Activated naive CD8-positive, alpha-beta T cell treated with anti-CD3 and anti-CD28 coated beads, Interleukin-2, amount 10 ng/mL, durations not matched to agents 7 days and 5 days (primary cell): ENCODE measurements at regions not wholly inside any gene's neighbourhood (a gene's known extent, or its start where the extent isn't known, plus 50 kb on each side); places are given as distances from the start of the nearest gene placed in this dataset.

Experiments
- ATAC-seq: fragments of 150-1000 bp; cut with Tn5 transposase; one replicate; pipeline ENCODE4 v1.10.0; 2021; ENCODE audit warnings: low read depth, moderate library complexity
- POLR2A ChIA-PET: fragments of 350-600 bp; sonication (Branson Sonifier 250); formaldehyde crosslinking; loops from one replicate; lab custom pipeline; 2021; ENCODE audit warnings: antibody characterized with exemption; lab: Charles Lee
- DNase-seq: peaks from one replicate; pipeline ENCODE4 v3.0.0; 2021
- H3K27ac Mint-ChIP-seq: one replicate; pipeline ENCODE4 v1.8.0; 2022; ENCODE audit warnings: mild to moderate bottlenecking, mixed read lengths
- H3K27me3 Mint-ChIP-seq: one replicate; pipeline ENCODE4 v1.8.0; 2022; ENCODE audit warnings: mild to moderate bottlenecking, moderate library complexity, mixed read lengths
- H3K36me3 Mint-ChIP-seq: one replicate; pipeline ENCODE4 v1.8.0; 2021; ENCODE audit warnings: mild to moderate bottlenecking, mixed read lengths
- H3K4me1 Mint-ChIP-seq: one replicate; pipeline ENCODE4 v1.8.0; 2021; ENCODE audit warnings: mixed read lengths
- H3K4me3 Mint-ChIP-seq: one replicate; pipeline ENCODE4 v1.8.0; 2022; ENCODE audit warnings: mild to moderate bottlenecking, moderate library complexity, mixed read lengths
- H3K9me3 Mint-ChIP-seq: one replicate; pipeline ENCODE4 v1.8.0; 2021; ENCODE audit warnings: mixed read lengths

DNA sequence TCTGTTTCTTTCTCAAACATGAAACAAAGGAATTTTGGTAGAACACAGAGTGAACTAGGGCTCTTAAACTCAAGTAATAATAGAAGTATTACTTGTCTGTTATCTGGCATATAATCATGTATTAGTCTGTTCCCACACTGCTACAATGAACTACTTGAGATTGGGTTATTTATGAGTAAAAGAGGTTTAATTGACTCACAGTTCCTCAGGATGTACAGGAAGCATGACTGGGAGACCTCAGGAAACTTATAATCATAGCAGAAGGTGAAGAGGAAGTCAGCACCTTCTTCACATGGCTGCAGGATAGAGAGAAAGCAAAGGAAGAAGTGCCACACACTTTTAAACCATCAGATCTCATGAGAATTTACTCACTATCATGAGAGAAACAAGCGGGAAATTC lies 273.4 kb downstream of the ETS1 start:
- Mint-ChIP-seq H3K4me3 (no peak overlapping the region), H3K9me3 (peaks cover 31% of the 10 kb centered on the region), H3K36me3 (peaks cover 56% of the 10 kb centered on the region), H3K4me1 (peaks cover 71% of the 10 kb centered on the region), H3K27ac (no peak overlapping the region), H3K27me3 (no peaks in the 10 kb centered on the region)
- no peak for ATAC-seq
- DNase-seq: no peak
- POLR2A ChIA-PET: no interaction called here

- Mint-ChIP-seq H3K4me3 (peak overlapping the region; percentile 12), H3K9me3 (peaks cover 30% of the 10 kb centered on the region), H3K27me3 (no peaks in the 10 kb centered on the region), H3K4me1 (peaks cover 64% of the 10 kb centered on the region), H3K36me3 (peaks cover 60% of the 10 kb centered on the region), H3K27ac (peak overlapping the region; percentile 79)
- ATAC-seq (peak; percentile 49), DNase-seq (no peak)
- POLR2A ChIA-PET: interaction anchor here (1.0 to 1.3 kb wide), 2 partner anchors 10 to 21 kb away, joined by 3 to 4 read pairs; no protein-coding TSS in a partner anchor
These were observed 275.3 kb downstream of the ETS1 start for GRCh38 chr11:128311742-128312719.

DNA sequence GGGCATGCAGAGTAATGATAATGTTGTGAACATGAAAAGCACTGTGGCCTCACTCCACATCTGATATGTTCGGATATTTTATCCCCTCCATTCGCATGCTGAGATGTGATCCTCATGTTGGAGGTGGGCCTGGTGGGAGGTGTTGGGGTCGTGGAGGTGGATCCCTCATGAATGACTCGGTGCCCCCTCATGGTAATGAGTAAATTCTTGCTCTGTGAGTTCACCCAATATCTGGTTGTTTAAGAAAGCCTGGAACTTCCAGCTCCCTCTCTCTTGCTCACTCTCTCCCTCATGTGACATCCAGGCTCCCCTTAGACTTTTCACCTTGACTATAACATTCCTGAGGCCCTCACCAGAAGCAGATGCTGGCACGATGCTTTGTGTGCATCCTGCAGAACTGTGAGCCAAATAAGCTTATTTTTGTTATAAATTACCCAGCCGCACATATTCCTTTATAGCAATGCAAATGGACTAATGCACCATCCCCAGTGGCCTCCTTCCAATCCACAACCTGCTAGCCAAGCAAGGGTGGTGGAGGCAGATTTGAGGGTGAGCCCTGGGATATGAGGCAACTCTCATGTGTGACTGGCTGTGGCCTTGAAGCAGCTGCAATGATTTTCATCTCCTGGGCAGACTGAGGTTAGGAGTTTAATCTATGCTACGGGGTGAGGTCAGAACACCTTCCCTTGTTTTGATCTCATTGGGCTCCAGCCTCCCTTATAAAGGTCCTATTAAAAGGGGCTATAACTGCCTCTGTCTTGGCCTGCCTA lies 276.5 kb downstream of the ETS1 start:
- H3K27me3 Mint-ChIP-seq: no peaks in the 10 kb centered on the region
- H3K4me3 Mint-ChIP-seq: no peak overlapping the region
- peaks cover 59% of the 10 kb centered on the region for H3K4me1 Mint-ChIP-seq
- H3K9me3 Mint-ChIP-seq: peaks cover 24% of the 10 kb centered on the region
- POLR2A ChIA-PET: interaction anchor here (1.3 kb wide), 1 partner anchor 20 kb away, joined by 3 read pairs; no protein-coding TSS in a partner anchor
- peak; percentile 73 for ATAC-seq
- peak overlapping the region; percentile 79 for H3K27ac Mint-ChIP-seq
- peaks cover 52% of the 10 kb centered on the region for H3K36me3 Mint-ChIP-seq
- no peak for DNase-seq

DNA sequence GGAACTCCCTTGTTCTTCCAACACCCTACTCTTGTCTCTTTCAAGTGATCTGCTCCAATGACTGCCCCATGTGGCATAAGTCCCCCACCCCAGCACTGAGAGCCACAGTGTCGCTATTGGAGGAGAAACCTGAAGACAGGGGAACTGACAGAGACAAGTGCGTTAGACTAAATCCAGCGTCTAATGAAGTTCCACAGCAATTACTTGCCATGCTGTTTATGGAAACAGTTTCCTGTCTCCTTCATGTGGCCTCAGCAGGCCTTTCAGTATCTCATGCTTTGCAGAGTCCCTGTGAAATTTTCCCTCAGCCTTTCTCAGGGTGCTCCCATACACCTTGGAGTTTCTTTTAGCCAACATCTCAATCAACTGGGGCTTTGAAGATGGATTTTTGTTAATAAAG lies 277.4 kb downstream of the ETS1 start:
- Mint-ChIP-seq H3K4me3 (peak overlapping the region; percentile 18), H3K27me3 (no peaks in the 10 kb centered on the region), H3K9me3 (peaks cover 18% of the 10 kb centered on the region), H3K4me1 (peaks cover 64% of the 10 kb centered on the region), H3K27ac (peak overlapping the region; percentile 44), H3K36me3 (peaks cover 44% of the 10 kb centered on the region)
- POLR2A ChIA-PET: no interaction called here
- DNase-seq (no peak), ATAC-seq (no peak)

DNA sequence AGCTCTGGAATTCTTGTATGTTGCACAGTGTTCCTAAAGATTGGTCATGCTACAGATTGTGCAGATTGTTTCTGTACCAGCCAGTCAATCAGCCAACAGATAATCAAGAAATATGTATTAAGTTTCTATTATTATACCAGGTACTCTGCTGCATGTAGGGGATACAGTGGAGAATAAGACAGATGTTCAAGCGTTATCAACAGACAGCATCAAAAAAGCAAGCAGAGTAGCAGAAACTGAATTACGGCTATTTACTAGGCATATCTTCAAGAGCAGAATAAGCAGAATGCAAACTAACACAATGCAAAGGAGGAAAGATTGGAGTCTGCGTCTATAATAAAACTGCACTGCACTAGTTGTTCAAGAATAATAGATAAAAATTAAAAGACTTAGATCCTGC lies 278.6 kb downstream of the ETS1 start:
- no peaks in the 10 kb centered on the region for H3K27me3 Mint-ChIP-seq
- H3K36me3 Mint-ChIP-seq: peaks cover 32% of the 10 kb centered on the region
- H3K9me3 Mint-ChIP-seq: peaks cover 12% of the 10 kb centered on the region
- peaks cover 70% of the 10 kb centered on the region for H3K4me1 Mint-ChIP-seq
- no peak for DNase-seq
- no peak for ATAC-seq
- POLR2A ChIA-PET: interaction anchor here (1.7 kb wide), 1 partner anchor 9 kb away, joined by 8 read pairs; no protein-coding TSS in a partner anchor
- no peak overlapping the region for H3K4me3 Mint-ChIP-seq
- H3K27ac Mint-ChIP-seq: no peak overlapping the region

GRCh38 chr11:128305588-128305987 lies 281.8 kb downstream of the ETS1 start:
- H3K4me3 Mint-ChIP-seq: peak overlapping the region; percentile 72
- peaks cover 60% of the 10 kb centered on the region for H3K4me1 Mint-ChIP-seq
- ATAC-seq: peak; percentile 17
- no peaks in the 10 kb centered on the region for H3K27me3 Mint-ChIP-seq
- POLR2A ChIA-PET: interaction anchor here (0.9 to 2.9 kb wide), 10 partner anchors 12 to 217 kb away, joined by 3 to 27 read pairs (median 5); no protein-coding TSS in a partner anchor
- peaks cover 1% of the 10 kb centered on the region for H3K9me3 Mint-ChIP-seq
- no peak for DNase-seq
- peak overlapping the region; percentile 96 for H3K27ac Mint-ChIP-seq
- H3K36me3 Mint-ChIP-seq: peaks cover 13% of the 10 kb centered on the region

DNA sequence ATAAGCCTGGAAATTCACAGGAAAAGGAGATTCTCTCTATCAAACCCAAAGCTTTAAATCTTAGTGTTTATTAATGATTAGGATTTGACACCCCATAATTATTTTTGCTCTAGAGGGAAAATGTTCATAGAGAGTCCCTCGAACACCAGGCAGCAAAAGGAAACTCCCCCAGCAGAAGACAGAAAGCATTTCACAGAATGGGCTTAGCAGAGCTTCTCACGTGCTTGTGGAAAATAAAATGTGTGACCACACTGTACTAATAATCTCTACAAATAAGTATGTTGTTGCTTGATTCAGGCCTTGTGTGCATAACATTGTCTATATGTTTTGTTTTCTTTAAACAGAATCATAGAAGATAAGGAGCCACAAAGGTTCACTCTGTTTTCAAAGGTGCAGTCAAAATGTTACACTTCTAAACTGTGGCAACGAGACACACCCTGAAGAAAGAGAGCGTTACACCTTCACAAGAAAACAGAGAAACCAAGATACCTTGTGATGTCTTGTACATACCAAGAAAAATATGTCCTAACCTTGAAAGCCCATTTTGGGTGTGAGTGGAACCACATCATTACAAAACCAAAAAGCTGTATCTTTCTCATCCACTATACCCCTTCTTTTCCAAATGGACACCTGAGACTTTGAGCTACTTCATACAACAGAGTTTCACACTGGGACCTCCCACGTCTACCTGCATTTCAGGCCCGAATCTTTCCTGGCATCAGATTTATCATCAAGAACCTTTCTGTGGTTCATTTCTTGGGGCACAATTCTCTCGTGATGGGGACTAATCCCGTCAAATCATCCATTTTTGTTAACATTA lies 282.5 kb downstream of the ETS1 start:
- POLR2A ChIA-PET: interaction anchor here (0.5 to 2.9 kb wide), 20 partner anchors 12 to 326 kb away, joined by 3 to 27 read pairs (median 4); no protein-coding TSS in a partner anchor
- H3K9me3 Mint-ChIP-seq: peaks cover 1% of the 10 kb centered on the region
- H3K36me3 Mint-ChIP-seq: peaks cover 14% of the 10 kb centered on the region
- peak overlapping the region; percentile 96 for H3K27ac Mint-ChIP-seq
- peaks cover 56% of the 10 kb centered on the region for H3K4me1 Mint-ChIP-seq
- DNase-seq (no peak), ATAC-seq (peak; percentile 16)
- H3K27me3 Mint-ChIP-seq: no peaks in the 10 kb centered on the region
- H3K4me3 Mint-ChIP-seq: peak overlapping the region; percentile 72

DNA sequence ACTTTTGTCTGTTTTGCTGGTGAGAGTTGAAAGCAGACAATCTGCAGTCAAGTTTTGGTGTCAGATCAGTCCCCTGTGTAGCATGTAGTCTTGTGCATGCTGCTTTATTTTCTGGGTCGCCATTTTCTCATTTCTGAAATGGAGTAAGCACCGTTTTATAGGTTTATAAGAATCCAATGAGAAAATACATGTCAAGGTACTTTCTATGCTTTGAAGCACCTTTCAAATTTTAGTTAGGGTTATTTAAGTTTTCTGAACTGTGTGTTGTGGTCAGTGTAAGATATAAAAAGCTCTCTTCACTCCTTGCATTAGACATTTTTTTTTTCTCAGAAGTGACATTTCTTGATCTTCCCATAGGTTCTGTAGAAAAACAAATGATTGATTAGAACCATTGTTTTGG lies 283.2 kb downstream of the ETS1 start:
- Mint-ChIP-seq H3K36me3 (peaks cover 14% of the 10 kb centered on the region), H3K27me3 (no peaks in the 10 kb centered on the region)
- POLR2A ChIA-PET: interaction anchor here (0.5 to 2.9 kb wide), 16 partner anchors 13 to 327 kb away, joined by 3 to 27 read pairs (median 4); no protein-coding TSS in a partner anchor

GRCh38 chr11:128303383-128303782 lies 284.0 kb downstream of the ETS1 start:
- Mint-ChIP-seq H3K27me3 (no peaks in the 10 kb centered on the region), H3K4me3 (peak overlapping the region; percentile 72), H3K9me3 (peaks cover 1% of the 10 kb centered on the region), H3K4me1 (peaks cover 61% of the 10 kb centered on the region), H3K27ac (peak overlapping the region; percentile 96), H3K36me3 (peaks cover 9% of the 10 kb centered on the region)
- ATAC-seq (no peak), DNase-seq (no peak)
- POLR2A ChIA-PET: interaction anchor here (0.7 to 9.5 kb wide), 27 partner anchors 12 to 1767 kb away, joined by 3 to 160 read pairs (median 10); no protein-coding TSS in a partner anchor

More for the DNA sequence above, 283.2 kb downstream of the ETS1 start:
- Mint-ChIP-seq H3K4me1 (peaks cover 58% of the 10 kb centered on the region), H3K9me3 (peaks cover 1% of the 10 kb centered on the region), H3K4me3 (peak overlapping the region; percentile 72), H3K27ac (peak overlapping the region; percentile 96)
- no peak for ATAC-seq
- DNase-seq: no peak

DNA sequence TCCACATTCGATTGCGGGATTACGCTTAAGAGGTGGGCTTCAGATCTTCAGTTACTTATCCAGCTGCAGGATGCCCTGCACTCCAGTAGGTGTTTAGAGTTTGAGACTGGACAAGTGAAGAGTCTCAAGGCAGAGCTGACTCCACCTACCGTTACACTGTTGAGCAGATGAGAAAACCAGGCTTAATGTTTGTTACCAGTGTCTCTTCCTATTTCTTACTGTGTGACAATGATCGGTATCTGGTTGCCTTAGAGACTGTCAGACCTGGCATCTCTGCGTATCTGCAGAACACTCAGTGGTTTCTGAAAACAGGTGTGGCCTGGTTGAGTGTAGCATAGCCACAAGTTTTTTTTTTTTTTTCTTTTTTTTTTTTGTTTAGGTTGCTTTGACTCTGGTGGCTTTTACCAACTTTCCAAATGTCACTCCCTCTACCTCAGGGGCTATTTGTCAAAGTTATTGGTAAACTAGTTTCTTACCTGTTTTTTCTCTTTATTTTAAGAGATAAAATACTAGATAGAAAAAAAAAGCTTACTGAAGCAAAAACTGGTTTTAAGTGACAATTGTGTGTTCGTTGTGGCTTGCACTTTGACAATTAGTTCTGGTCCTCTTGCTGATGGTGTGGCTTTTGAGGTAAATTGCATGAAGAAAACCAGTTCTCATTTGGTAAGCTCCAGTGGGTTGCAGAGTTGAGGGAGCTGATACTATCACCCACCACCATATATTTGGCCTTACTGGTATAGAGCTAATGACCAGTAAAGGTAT lies 284.8 kb downstream of the ETS1 start:
- Mint-ChIP-seq H3K27me3 (no peaks in the 10 kb centered on the region), H3K27ac (peak overlapping the region; percentile 96), H3K4me3 (peak overlapping the region; percentile 91), H3K4me1 (peaks cover 66% of the 10 kb centered on the region), H3K9me3 (peaks cover 1% of the 10 kb centered on the region), H3K36me3 (peaks cover 6% of the 10 kb centered on the region)
- POLR2A ChIA-PET: interaction anchor here (0.7 to 9.5 kb wide), 36 partner anchors 9 to 1767 kb away, joined by 3 to 160 read pairs (median 7); no protein-coding TSS in a partner anchor
- ATAC-seq: peak; percentile 90
- no peak for DNase-seq

DNA sequence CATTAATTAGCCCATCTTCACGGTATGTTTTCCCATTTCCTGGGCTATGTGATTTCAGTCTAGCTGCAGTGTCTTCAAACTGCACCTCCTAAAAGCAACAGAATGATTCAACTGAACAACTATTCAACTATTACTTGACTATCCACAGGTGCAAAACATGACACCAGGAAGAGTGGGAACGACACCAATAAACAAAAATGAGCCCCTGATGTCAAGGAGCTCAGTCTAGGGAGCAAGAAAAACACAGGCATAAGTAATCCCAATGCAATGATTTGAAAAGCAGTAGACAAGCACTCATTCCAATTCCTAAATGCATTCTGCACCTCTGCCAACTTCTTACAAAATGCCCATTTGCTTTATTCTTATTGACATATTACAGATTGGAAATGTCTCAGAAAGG lies 285.6 kb downstream of the ETS1 start:
- DNase-seq (no peak), ATAC-seq (no peak)
- Mint-ChIP-seq H3K36me3 (peaks cover 10% of the 10 kb centered on the region), H3K27ac (peak overlapping the region; percentile 96), H3K27me3 (no peaks in the 10 kb centered on the region), H3K9me3 (peaks cover 1% of the 10 kb centered on the region), H3K4me1 (peaks cover 74% of the 10 kb centered on the region), H3K4me3 (peak overlapping the region; percentile 91)
- POLR2A ChIA-PET: interaction anchor here (1.0 to 9.5 kb wide), 26 partner anchors 10 to 328 kb away, joined by 3 to 160 read pairs (median 11); no protein-coding TSS in a partner anchor
